Heart left ventricle (tissue), 16 donors: ENCODE measurements at regions not wholly inside any gene's neighbourhood (a gene's known extent, or its start where the extent isn't known, plus 50 kb on each side); places are given as distances from the start of the nearest gene placed in this dataset.

ENCODE experiments used
- ATAC-seq, 4 donors: fragments of 200-7000 bp; cut with Tn5 transposase; one replicate each; pipeline ENCODE4 v1.9.1; 2020 to 2022; ENCODE audit warnings: moderate library complexity in 4 of 4, mild to moderate bottlenecking in 3 of 4, moderate number of reproducible peaks in 1 of 4
- DNase-seq, 5 donors: peaks; one replicate each; pipeline ENCODE4 v3.0.0-alpha.2; 2020
- H3K27ac ChIP-seq, 12 donors: fragments of 200-600 bp; sonication (generic) in 4 of 12; one replicate each; pipeline versions ENCODE4 v1.5.0 to v1.8.0; 2016 to 2022; ENCODE audit warnings: mild to moderate bottlenecking in 2 of 12
- H3K27me3 ChIP-seq, 9 donors: fragments of 200-600 bp; sonication (generic) in 2 of 9; one replicate each; pipeline versions ENCODE4 v1.5.1 to v1.8.0; 2016 to 2022; ENCODE audit warnings: mild to moderate bottlenecking in 3 of 9
- H3K36me3 ChIP-seq, 9 donors: fragments of 200-600 bp; sonication (generic) in 2 of 9; one replicate each; pipeline versions ENCODE4 v1.5.0 to v1.8.0; 2018 to 2022; ENCODE audit warnings: mild to moderate bottlenecking in 2 of 9
- H3K4me1 ChIP-seq, 12 donors: fragments of 200-600 bp; sonication (generic) in 4 of 12; one replicate each; pipeline versions ENCODE4 v1.5.0 to v1.8.0; 2016 to 2022; ENCODE audit warnings: mild to moderate bottlenecking in 3 of 12
- H3K4me3 ChIP-seq, 12 donors: fragments of 200-600 bp; sonication (generic) in 4 of 12; one replicate each; pipeline versions ENCODE4 v1.5.0 to v1.8.0; 2017 to 2022; ENCODE audit warnings: mild to moderate bottlenecking in 9 of 12, moderate library complexity in 4 of 12
- H3K9me3 ChIP-seq, 12 donors: fragments of 200-600 bp; sonication (generic) in 4 of 12; one replicate each; pipeline versions ENCODE4 v1.5.0 to v1.8.0; 2016 to 2022; ENCODE audit warnings: mild to moderate bottlenecking in 1 of 12
- POLR2A ChIP-seq, 2 donors: fragments of 450-650 bp; IDR thresholded peaks; one replicate each; pipeline ENCODE4 v1.6.1; 2017; ENCODE audit warnings: antibody characterized with exemption in 2 of 2, mild to moderate bottlenecking in 2 of 2, moderate library complexity in 2 of 2
- WGBS, 4 donors: extraction: QIAGEN DNeasy Blood & Tissue Kit in 2 of 4; methylation state at CpG; one replicate each; pipeline versions ENCODE4 v1.1.5 to v1.1.7; 2013 to 2018; 5-methylcytosine and 5-hydroxymethylcytosine counted together
- intact Hi-C, 10 donors: fragments of 100-400 bp; cut with DNase I; formaldehyde crosslinking; loops; one replicate each; pipeline versions ENCODE4 v1.11.1 to v1.14.2; 2022
- TF ChIP-seq, protein P1 (sequence below), 12 donors: fragments of 200-600 bp; sonication (generic) in 4 of 12; IDR thresholded peaks; one replicate each; pipeline versions ENCODE4 v1.5.0 to v1.8.0; 2018 to 2022; ENCODE audit warnings: antibody characterized with exemption in 12 of 12, mild to moderate bottlenecking in 5 of 12
- donor health status: ischemic (EF 13 %, LVEDD 7.1; RV severe dilation, severe dysfunction).
- donor health status: healthy with polysubstance abuse.
- donor health status: DM: no; HTN: yes; CAD: no.
- donor health status: DM: no; HTN: no; CAD: no.
- donor health status: ischemic (EF 25% LVEDD 6.9; RV normal size, moderate dysfunction).
- donor health status: ischemic (EF 25% LVEDD 5.7; RV mildly dilated, moderate dysfunction).
- donor health status: healthy.
- donor health status: DM: yes; HTN: yes; CAD: no.
- donor health status: ischemic (EF 35%, LVEDD 5.7; RV mildly dilated, moderate dysfunction).
- donor health status: nonischemic (EF 11% LVEDD 7.7; RV severe dilation, severe dysfunction).
- donor health status: DM: yes; HTN: yes; CAD: no.
- donor health status: PGD.
- donor health status: ischemic (EF 29% LVEDD 5.4; RV normal size, mild dysfunction).
- donor health status: nonischemic (EF 23%, LVEDD 6.1; RV moderate dilation, normal function).

DNA sequence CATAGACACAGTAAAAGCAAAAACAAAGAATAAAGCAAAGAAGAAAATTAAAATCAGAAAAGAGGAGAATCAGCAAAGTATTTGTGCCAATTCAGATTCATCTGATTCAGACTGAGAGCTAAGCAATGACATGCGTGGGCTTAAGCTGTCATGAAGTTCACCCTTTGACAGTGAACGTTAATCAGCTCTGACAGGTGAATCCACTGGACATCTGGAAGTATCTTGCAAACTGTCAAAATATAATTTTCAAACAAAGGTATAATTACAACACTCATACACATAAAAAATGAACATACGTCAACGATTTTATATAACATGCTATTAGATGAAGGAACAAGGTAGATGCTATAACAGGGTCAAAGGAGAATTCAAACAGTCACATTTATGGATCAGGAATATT, 596.3 kb upstream of the SALL1 start:
- no peak for ATAC-seq
- intact Hi-C loops: no loop called here
- 67 to 77% (median 73%) methylated on average over 4 of the region's 4 CpGs for WGBS, 4 donors
- peaks cover 0 to 17% (median 0%) of the 10 kb centered on the region in 12 donors for H3K9me3 ChIP-seq
- H3K27ac ChIP-seq: no peak overlapping the region
- H3K36me3 ChIP-seq: no peaks in the 10 kb centered on the region
- TF ChIP-seq, protein P1, sequence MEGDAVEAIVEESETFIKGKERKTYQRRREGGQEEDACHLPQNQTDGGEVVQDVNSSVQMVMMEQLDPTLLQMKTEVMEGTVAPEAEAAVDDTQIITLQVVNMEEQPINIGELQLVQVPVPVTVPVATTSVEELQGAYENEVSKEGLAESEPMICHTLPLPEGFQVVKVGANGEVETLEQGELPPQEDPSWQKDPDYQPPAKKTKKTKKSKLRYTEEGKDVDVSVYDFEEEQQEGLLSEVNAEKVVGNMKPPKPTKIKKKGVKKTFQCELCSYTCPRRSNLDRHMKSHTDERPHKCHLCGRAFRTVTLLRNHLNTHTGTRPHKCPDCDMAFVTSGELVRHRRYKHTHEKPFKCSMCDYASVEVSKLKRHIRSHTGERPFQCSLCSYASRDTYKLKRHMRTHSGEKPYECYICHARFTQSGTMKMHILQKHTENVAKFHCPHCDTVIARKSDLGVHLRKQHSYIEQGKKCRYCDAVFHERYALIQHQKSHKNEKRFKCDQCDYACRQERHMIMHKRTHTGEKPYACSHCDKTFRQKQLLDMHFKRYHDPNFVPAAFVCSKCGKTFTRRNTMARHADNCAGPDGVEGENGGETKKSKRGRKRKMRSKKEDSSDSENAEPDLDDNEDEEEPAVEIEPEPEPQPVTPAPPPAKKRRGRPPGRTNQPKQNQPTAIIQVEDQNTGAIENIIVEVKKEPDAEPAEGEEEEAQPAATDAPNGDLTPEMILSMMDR (IDR thresholded peaks at IDR 0.05): no peak
- TF ChIP-seq POLR2A (IDR thresholded peaks at IDR 0.05): no peak
- no peak for DNase-seq
- H3K4me1 ChIP-seq: no peaks in the 10 kb centered on the region
- H3K27me3 ChIP-seq: peaks cover 0 to 2% (median 0%) of the 10 kb centered on the region in 9 donors
- H3K4me3 ChIP-seq: no peak overlapping the region

DNA sequence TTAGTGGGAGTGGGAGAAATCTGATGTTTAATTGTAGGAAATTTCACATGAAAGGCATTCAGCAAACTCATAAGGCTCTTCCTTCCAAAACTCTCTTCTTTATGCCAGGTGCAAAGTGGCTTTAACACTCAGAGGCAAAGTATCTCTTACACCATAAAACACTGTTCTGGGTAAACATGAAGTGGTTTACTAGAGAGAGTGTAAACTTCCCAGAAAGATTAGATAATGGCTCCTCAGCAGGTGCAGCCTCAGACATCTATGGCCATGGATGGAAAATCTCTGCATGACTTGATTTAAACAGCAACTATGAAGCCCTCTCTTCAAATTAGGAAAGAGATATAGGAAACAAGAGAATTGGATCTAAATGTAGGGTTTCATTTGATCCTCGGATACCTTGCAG, 583.1 kb upstream of the SALL1 start:
- no peak overlapping the region for H3K27ac ChIP-seq
- H3K4me3 ChIP-seq: no peak overlapping the region
- H3K4me1 ChIP-seq: no peaks in the 10 kb centered on the region
- 52 to 59% (median 55%) methylated on average over 1 of the region's 1 CpG for WGBS, 4 donors
- TF ChIP-seq POLR2A (IDR thresholded peaks at IDR 0.05): no peak
- TF ChIP-seq, protein P1 (IDR thresholded peaks at IDR 0.05): no peak
- H3K27me3 ChIP-seq: no peaks in the 10 kb centered on the region
- no peaks in the 10 kb centered on the region for H3K36me3 ChIP-seq
- ATAC-seq (no peak), DNase-seq (no peak)
- no peaks in the 10 kb centered on the region for H3K9me3 ChIP-seq
- intact Hi-C loops: no loop called here

DNA sequence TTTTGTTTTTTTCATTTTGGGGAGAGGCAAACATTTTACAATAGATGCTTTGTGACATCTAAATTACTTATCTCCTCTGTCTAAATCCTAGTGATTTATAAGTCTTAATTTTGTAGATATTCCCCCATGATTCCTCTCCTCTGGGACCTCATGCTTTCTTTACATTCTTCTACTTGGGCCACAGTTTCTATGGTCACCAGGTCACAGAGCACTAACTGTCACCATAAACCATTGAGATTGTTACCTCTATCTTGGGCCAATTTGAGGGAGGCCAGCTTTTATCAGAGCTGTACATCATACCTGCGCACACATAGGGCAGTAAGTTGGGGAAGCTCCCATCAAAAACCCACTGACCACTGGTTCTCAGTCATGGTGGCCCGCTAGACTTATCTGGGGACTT, 582.1 kb upstream of the SALL1 start:
- H3K4me1 ChIP-seq: no peaks in the 10 kb centered on the region
- no peaks in the 10 kb centered on the region for H3K27me3 ChIP-seq
- TF ChIP-seq POLR2A (IDR thresholded peaks at IDR 0.05): no peak
- TF ChIP-seq, protein P1 (IDR thresholded peaks at IDR 0.05): no peak
- no peak overlapping the region for H3K4me3 ChIP-seq
- no peaks in the 10 kb centered on the region for H3K9me3 ChIP-seq
- 82 to 92% (median 88%) methylated on average over 2 of the region's 2 CpGs for WGBS, 4 donors
- no peaks in the 10 kb centered on the region for H3K36me3 ChIP-seq
- H3K27ac ChIP-seq: no peak overlapping the region
- DNase-seq (no peak), ATAC-seq (no peak)
- intact Hi-C loops: no loop called here

DNA sequence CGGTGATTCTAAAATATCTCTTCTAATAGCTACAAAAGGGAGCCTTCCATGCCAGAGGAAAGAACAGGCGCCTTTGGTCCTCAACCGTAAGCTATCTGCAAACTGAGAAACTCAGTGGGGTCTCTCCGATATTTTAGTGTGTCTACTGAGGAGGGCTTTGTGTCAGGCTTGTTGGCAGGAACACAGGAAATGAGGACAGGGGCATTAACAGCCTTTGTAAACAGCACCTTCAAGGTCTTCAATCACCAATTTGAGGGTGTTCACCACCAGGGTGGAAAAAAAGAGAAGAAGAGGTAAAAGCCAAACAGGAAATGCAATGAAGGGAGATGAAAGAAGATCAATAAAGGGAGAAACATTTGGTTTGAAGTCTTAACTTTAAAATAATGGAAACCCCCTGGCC, 580.1 kb upstream of the SALL1 start:
- Histone ChIP-seq H3K9me3 (peaks cover 0 to 9% (median 0%) of the 10 kb centered on the region in 12 donors), H3K27ac (no peak overlapping the region), H3K27me3 (no peaks in the 10 kb centered on the region), H3K4me1 (no peaks in the 10 kb centered on the region), H3K36me3 (no peaks in the 10 kb centered on the region), H3K4me3 (no peak overlapping the region)
- no peak for ATAC-seq
- 60 to 71% (median 63%) methylated on average over 4 of the region's 4 CpGs for WGBS, 4 donors
- DNase-seq: no peak
- TF ChIP-seq, protein P1 (IDR thresholded peaks at IDR 0.05): no peak
- intact Hi-C loops: no loop called here
